Medulla oblongata (tissue), 1 donor: ENCODE measurements at regions not wholly inside any gene's neighbourhood (a gene's known extent, or its start where the extent isn't known, plus 50 kb on each side); places are given as distances from the start of the nearest gene placed in this dataset.
"Not testable (repeated sequence)": the region's sequence is repeated elsewhere in the genome, so short reads cannot be mapped to it uniquely, and the experiment has no call there.

ENCODE experiments used
- DNase-seq: peaks from one replicate; pipeline ENCODE4 v3.0.0-alpha.2; 2015; ENCODE audit errors: extremely low spot score

DNA sequence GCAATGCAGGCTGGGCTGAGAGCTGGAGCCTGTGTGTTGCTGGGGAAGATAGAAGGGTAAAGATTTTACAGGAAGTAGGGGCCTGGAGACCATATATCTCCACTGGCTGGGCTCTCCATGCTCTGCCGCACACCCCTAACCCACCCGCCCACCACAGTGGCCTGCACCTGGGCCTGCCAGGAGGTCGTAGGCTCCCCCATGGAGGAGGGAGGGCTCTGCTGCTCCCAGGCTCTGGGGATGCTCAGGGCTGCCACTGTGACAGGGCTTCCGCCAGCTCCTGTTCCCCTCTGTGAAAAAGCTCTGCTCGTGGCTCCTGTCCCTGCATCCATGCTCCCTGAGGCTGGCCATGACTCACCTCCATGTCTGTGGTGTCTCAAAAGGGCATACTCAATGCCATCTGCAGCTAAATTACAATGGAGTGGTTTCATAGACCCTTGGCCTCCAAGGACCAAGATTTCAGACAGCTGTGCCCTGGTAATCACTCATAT lies 106.0 kb downstream of the CXCL12 start:
- DNase-seq: no peak

DNA sequence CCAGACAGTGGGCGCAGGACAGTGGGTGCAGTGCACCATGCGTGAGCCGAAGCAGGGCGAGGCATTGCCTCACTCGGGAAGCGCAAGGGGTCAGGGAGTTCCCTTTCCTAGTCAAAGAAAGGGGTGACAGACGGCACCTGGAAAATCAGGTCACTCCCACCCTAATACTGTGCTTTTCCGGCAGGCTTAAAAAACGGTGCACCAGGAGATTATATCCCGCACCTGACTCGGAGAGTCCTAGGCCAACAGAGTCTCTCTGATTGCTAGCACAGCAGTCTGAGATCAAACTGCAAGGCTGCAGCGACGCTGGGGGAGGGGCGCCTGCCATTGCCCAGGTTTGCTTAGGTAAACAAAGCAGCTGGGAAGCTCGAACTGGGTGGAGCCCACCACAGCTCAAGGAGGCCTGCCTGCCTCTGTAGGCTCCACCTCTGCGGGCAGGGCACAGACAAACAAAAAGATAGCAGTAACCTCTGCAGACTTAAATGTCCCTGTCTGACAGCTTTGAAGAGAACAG lies 116.4 kb downstream of the CXCL12 start:
- DNase-seq: not testable (repeated sequence)

GRCh38 chr10:44267007-44267406 lies 117.9 kb downstream of the CXCL12 start:
- DNase-seq: no peak

DNA sequence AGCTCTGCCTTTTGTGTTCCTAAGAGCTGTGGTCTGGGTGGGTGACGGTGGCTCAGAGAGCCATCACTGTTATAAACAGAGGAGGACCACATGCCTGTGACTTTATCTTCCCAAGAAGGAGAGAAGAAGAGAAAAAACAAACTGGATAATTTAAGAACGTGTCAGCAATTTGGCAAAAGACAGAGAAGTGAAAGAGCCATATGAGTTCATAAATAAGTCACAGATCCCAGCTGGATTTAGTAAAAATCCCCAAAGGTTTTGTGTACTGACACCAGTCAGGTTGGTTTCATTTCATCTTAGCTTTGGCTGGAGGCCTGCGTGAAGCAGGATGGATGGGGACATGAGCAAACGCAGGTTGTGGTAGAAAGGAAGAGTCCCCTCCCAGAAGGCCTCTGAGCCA lies 120.7 kb downstream of the CXCL12 start:
- no peak for DNase-seq

DNA sequence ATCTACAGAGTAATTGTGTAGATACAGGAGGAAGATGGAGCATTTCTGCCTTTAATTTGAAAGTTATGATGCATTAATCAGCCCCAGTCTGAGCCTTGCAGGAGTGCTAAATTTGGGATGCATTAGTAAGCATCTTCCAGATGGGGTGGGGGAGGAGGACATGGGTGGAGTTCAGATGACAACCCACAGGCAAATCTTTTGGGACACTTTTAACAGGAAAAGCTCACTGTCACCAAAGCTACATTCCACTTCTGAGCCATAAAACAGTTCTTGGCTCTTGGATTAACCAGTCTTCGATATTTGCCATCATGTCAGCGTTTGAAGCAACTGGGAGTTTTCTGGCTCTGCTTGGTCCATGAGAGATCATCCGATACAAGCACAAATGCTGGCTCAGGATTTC lies 121.1 kb downstream of the CXCL12 start:
- DNase-seq: no peak

DNA sequence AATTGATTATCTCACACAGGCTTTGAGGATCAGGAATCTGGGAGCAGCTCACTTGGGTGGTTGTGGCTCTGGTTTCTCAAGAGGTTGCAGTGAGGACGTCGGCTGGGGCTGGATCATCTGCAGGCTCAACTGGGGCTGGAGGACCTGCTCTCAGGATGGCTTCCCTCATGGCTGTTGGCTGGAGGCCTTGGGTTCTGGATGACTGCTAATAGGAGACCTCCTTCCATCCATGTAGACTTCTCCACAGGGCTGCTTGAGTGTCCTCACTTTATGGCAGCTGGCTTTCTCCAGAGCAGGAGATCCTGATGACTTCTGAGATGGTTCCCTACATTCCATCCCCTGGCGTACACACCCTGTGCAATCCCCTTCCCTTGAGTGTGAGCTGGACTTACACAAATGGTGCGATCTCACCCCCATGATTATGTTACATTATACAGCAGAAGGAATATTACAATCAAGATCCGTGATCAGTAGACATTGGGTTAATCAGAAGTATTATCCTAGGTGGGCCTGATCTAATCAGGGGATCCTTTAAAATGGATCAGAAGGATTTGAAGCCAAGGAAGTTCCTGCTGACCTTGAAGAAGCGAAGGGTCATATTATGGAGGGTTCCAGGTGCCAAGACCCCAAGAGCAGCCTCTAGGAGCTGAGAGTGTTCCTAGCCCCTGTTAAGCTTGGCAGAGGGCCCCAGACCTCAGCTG lies 122.2 kb downstream of the CXCL12 start:
- DNase-seq: no peak

- no peak for DNase-seq
These were observed 123.0 kb downstream of the CXCL12 start for GRCh38 chr10:44261710-44262455.

DNA sequence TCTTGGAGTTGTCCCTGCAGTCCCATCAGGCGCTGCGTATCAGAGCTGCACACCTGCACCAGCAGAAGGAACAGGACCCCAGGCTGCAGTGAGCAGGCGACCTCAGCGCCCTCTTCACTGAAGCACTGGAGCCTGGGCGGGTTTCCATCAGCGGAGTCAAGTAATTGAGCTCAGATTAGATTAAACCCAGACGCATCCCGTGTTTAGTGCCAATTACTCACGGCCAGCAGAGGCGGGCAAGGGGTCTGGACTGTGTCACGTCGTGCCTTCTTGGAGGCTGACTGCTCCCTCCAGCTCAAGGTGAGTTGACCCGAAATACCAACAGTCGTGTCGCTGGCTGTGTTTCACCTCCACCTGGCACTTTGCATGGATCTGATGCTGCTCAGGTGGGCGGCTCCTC lies 123.6 kb downstream of the CXCL12 start:
- DNase-seq: no peak

- DNase-seq: no peak
These were observed 124.5 kb downstream of the CXCL12 start for GRCh38 chr10:44260286-44260928.

GRCh38 chr10:44259090-44259874 lies 125.6 kb downstream of the CXCL12 start:
- no peak for DNase-seq

DNA sequence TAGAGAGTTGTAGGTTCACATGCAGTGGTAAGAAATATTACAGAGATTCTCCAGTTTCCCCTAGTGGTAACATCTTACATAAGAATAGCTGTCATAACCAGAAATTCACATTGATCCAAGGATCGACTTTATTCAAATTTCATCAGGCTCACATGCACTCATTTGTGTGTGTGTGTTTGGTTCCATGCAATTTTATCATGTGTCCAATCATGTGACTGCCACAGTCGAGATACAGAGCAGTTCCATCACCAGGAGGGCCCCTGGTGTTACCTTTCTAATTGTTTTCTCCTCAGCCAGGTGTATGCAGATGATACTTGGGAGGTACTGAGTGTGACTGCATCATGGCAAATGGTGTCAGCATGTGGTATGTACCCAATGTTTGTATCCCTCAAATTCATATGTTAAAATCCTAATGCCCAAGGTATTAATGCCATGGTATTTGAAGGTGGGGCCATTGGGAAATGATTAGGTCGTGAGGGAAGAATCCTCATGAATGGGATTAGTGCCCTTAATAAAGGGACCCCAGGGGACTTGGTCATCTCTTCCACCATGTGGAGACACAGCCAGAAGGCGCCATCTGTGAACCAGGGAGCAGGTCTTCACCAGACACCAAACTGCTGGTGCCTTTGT lies 126.3 kb downstream of the CXCL12 start:
- DNase-seq: no peak

DNA sequence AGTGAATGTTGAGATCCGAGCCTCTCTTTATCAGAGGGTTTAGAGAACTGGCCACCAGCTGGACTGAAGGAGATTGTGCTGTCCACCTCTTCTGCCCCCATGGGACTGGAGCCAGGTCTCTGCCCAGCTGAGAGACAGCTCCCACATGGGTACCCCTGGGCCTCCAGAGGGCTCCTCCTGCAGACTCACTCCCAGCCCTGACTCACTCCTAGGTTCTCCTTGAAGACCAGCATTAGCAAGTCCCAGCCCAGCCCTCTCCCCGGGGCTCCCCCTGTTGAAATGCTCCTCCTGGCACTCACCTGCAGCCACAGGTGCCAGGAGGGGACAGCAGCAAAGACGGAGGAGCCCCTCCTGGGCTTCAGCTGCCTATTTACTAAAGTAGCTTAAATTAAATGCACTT lies 126.9 kb downstream of the CXCL12 start:
- DNase-seq: no peak

GRCh38 chr10:44253769-44254462 lies 131.0 kb downstream of the CXCL12 start:
- no peak for DNase-seq

GRCh38 chr10:44252631-44253030 lies 132.3 kb downstream of the CXCL12 start:
- not testable (repeated sequence) for DNase-seq

DNA sequence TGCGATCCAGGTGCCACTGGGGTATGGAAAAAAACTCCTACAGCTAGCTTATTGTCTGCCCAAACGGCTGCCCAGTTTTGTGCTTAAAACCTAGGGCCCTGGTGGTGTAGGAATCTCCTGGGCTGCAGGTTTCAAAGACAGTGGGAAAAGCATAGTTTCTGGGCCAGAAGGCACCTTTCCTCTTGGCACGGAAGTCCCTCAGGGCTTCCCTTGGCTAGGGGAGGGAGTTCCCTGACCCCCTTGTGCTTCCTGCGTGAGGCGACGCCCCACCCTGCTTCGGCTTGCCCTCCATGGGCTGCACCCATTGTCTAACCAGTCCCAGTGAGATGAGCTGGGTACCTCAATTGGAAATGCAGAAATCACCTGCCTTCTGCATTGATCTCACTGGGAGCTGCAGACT lies 135.0 kb downstream of the CXCL12 start:
- DNase-seq: not testable (repeated sequence)

- DNase-seq: no peak
These were observed 135.4 kb downstream of the CXCL12 start for GRCh38 chr10:44249490-44249889.

GRCh38 chr10:44246700-44247099 lies 138.2 kb downstream of the CXCL12 start:
- DNase-seq: not testable (repeated sequence)

- DNase-seq: not testable (repeated sequence)
These were observed 138.6 kb downstream of the CXCL12 start for GRCh38 chr10:44246287-44246686.

- DNase-seq: no peak
These were observed 139.3 kb downstream of the CXCL12 start for GRCh38 chr10:44245601-44245938.

GRCh38 chr10:44244745-44245600 lies 139.9 kb downstream of the CXCL12 start:
- no peak for DNase-seq
